SU-DHL-6 (cell line): ENCODE measurements at regions not wholly inside any gene's neighbourhood (a gene's known extent, or its start where the extent isn't known, plus 50 kb on each side); places are given as distances from the start of the nearest gene placed in this dataset.

Experiments
- H2AFZ ChIP-seq: fragments of 200-600 bp; sonication (generic); 2 replicates; pipeline ENCODE4 v1.6.1; 2014; ENCODE audit warnings: low read depth, mild to moderate bottlenecking, moderate library complexity, mixed read lengths, antibody characterized with exemption, low read length; ENCODE audit not compliant: severe bottlenecking
- H3F3A ChIP-seq: fragments of 200-600 bp; shearing (Covaris generic); 2 replicates; pipeline ENCODE4 v1.6.0; 2016; ENCODE audit warnings: antibody characterized with exemption, mild to moderate bottlenecking; ENCODE audit not compliant: insufficient read depth
- H3K27ac ChIP-seq: fragments of 200-600 bp; sonication (generic); 2 replicates; pipeline ENCODE4 v1.5.1; 2016; ENCODE audit warnings: low read depth, mild to moderate bottlenecking, low read length, moderate library complexity, mixed read lengths
- H3K27me3 ChIP-seq: fragments of 200-600 bp; sonication (generic), shearing (Covaris generic); 2 replicates; pipeline ENCODE4 v1.6.0; 2014; ENCODE audit warnings: mild to moderate bottlenecking, low read length
- H3K36me3 ChIP-seq: fragments of 200-600 bp; sonication (generic); 2 replicates; pipeline ENCODE4 v1.6.1; 2014; ENCODE audit warnings: mild to moderate bottlenecking, low read length, mixed read lengths
- H3K4me2 ChIP-seq: fragments of 300-600, 200-600 bp; shearing (Covaris generic), sonication (generic); 2 replicates; pipeline ENCODE4 v1.6.0; 2014; ENCODE audit warnings: low read length, low read depth, mild to moderate bottlenecking; ENCODE audit not compliant: poor library complexity, severe bottlenecking
- H3K4me3 ChIP-seq: fragments of 200-600 bp; sonication (generic); 2 replicates; pipeline ENCODE4 v1.5.1; 2014; ENCODE audit warnings: antibody characterized with exemption, low read length, mild to moderate bottlenecking, mixed read lengths; ENCODE audit not compliant: insufficient read depth, poor library complexity, severe bottlenecking
- H3K79me2 ChIP-seq: fragments of 200-600 bp; sonication (generic); 2 replicates; pipeline ENCODE4 v1.6.1; 2014; ENCODE audit warnings: mild to moderate bottlenecking, low read length, moderate library complexity; ENCODE audit not compliant: insufficient read depth
- H3K9ac ChIP-seq: fragments of 200-600 bp; sonication (generic); 2 replicates; pipeline ENCODE4 v1.7.0; 2014; ENCODE audit warnings: mild to moderate bottlenecking, low read length
- H3K9me2 ChIP-seq: fragments of 200-600 bp; sonication (generic); replicated peaks from 2 replicates; pipeline ENCODE4 v1.6.1; 2014; ENCODE audit warnings: low read length; ENCODE audit not compliant: insufficient read depth
- H3K9me3 ChIP-seq: fragments of 200-600 bp; sonication (generic); 2 replicates; pipeline ENCODE4 v1.6.1; 2014; ENCODE audit warnings: low read length, mixed read lengths; ENCODE audit not compliant: insufficient read depth
- H4K20me1 ChIP-seq: fragments of 200-600 bp; sonication (generic); 2 replicates; pipeline ENCODE4 v1.6.1; 2014; ENCODE audit warnings: low read depth, mild to moderate bottlenecking, antibody characterized with exemption, low read length, moderate library complexity, mixed read lengths
- EZH2phosphoT487 ChIP-seq: fragments of 200-600 bp; sonication (generic), shearing (Covaris generic); conservative IDR thresholded peaks from 2 replicates; pipeline ENCODE4 v1.6.1; 2018; ENCODE audit warnings: mild to moderate bottlenecking, antibody characterized with exemption, low read length, moderate library complexity, mixed read lengths
- TF ChIP-seq, protein P1 (sequence below): fragments of 200-600 bp; sonication (generic); IDR thresholded peaks from one replicate; pipeline ENCODE4 v1.5.1; 2017; ENCODE audit warnings: antibody characterized with exemption, mild to moderate bottlenecking, low read length, moderate library complexity; ENCODE audit not compliant: insufficient read depth, poor library complexity, severe bottlenecking

DNA sequence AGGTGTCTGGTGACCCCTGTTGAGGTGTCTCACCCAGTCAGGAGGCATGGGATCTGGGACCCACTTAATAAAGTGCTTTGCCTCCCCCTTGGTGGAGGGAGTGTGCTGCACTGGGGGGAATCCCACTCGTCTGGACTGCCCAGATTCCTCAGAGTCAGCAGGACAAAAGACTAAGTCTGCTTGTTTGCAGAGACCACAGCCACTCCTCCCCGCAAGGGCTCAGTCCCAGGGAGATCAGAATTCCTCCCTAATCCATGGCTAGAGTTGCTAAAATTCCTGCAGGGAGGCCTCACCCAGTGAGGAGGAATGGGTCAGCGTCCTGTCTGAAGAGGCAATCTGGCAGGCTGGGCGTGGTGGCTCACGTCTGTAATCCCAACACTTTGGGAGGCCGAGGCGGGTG is 442.2 kb downstream of the PABPC4L start:
- Histone ChIP-seq H4K20me1 (no peaks in the 10 kb centered on the region), H2AFZ (no peak overlapping the region), H3K4me2 (no peak overlapping the region), H3F3A (no peaks in the 10 kb centered on the region), H3K9me3 (no peaks in the 10 kb centered on the region), H3K27ac (no peak overlapping the region), H3K9me2 (no peaks in the 10 kb centered on the region), H3K36me3 (no peaks in the 10 kb centered on the region), H3K79me2 (no peaks in the 10 kb centered on the region), H3K9ac (no peak overlapping the region), H3K27me3 (no peaks in the 10 kb centered on the region), H3K4me3 (no peak overlapping the region)
- TF ChIP-seq, protein P1, sequence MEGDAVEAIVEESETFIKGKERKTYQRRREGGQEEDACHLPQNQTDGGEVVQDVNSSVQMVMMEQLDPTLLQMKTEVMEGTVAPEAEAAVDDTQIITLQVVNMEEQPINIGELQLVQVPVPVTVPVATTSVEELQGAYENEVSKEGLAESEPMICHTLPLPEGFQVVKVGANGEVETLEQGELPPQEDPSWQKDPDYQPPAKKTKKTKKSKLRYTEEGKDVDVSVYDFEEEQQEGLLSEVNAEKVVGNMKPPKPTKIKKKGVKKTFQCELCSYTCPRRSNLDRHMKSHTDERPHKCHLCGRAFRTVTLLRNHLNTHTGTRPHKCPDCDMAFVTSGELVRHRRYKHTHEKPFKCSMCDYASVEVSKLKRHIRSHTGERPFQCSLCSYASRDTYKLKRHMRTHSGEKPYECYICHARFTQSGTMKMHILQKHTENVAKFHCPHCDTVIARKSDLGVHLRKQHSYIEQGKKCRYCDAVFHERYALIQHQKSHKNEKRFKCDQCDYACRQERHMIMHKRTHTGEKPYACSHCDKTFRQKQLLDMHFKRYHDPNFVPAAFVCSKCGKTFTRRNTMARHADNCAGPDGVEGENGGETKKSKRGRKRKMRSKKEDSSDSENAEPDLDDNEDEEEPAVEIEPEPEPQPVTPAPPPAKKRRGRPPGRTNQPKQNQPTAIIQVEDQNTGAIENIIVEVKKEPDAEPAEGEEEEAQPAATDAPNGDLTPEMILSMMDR, result no peak
- TF ChIP-seq EZH2phosphoT487, result no peak

DNA sequence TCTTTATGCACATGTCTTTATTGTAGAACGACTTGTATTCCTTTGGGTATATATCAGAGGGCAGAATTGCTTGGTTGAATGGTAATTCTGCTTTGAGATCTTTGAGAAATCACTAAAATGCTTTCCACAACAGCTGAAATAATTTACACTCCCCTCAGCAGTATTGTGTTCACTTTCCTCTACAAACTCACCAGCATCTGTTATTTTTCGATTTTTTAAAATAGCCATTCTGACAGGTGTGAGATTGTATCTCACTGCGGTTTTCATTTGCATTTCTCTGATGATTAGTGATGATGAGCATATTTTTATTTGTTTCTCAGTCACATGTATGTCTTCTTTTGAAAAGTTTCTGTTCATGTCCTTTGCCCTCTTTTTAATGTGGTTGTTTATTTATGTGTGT is 459.8 kb downstream of the PABPC4L start:
- Histone ChIP-seq H3K27ac (no peak overlapping the region), H3K79me2 (no peaks in the 10 kb centered on the region), H3K9me2 (no peaks in the 10 kb centered on the region), H3F3A (no peaks in the 10 kb centered on the region), H3K27me3 (no peaks in the 10 kb centered on the region), H4K20me1 (no peaks in the 10 kb centered on the region), H3K9ac (no peak overlapping the region), H2AFZ (no peak overlapping the region), H3K4me3 (no peak overlapping the region), H3K9me3 (no peaks in the 10 kb centered on the region), H3K36me3 (no peaks in the 10 kb centered on the region), H3K4me2 (no peak overlapping the region)
- TF ChIP-seq, protein P1, result no peak
- TF ChIP-seq EZH2phosphoT487, result no peak

DNA sequence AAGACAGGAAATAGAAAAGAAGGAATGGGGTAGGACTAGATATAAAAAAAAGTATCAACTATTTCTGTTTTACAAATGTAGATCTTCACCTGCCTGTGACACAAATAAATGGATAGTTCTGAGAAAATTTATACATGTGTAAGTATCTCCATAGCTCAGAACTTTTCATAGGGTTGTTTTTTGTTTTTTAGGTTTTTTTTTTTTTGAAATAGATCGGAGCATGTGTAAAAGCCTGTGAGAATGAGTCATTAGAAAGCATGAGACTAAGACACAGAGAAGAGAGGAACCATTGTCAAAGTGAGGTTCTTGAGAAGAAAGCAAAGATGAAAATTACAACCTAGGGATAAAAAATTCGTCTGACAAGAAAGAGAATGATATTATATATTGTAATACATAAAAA is 481.6 kb downstream of the PABPC4L start:
- Histone ChIP-seq H3K9me2 (no peaks in the 10 kb centered on the region), H3K9me3 (no peaks in the 10 kb centered on the region), H3K4me3 (no peak overlapping the region), H3K27me3 (no peaks in the 10 kb centered on the region), H3F3A (no peaks in the 10 kb centered on the region), H2AFZ (no peak overlapping the region), H3K36me3 (no peaks in the 10 kb centered on the region), H3K4me2 (no peak overlapping the region), H3K9ac (no peak overlapping the region), H3K79me2 (no peaks in the 10 kb centered on the region), H3K27ac (no peak overlapping the region), H4K20me1 (no peaks in the 10 kb centered on the region)
- no peak for TF ChIP-seq EZH2phosphoT487

DNA sequence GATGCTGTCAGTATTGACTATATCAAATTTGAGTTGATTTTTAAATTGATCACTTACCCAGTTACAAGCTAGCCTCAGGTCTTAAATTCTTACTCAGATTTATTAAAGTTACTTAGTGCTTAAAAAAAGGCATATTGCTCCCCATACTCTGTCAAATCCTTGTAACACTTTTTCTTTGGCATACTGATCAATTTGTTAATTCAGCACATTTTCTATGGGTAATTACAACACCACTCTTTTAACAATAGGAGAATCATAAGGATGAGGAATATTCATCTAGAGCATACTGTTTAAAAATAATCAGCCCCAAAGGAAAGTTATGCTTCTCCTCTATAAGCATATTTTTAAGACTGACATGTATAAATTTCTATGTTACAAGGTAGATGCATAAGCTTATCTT is 482.5 kb downstream of the PABPC4L start:
- no peak overlapping the region for H2AFZ ChIP-seq
- H3K27ac ChIP-seq, result no peak overlapping the region
- H3K4me2 ChIP-seq, result no peak overlapping the region
- no peaks in the 10 kb centered on the region for H3K79me2 ChIP-seq
- H3K4me3 ChIP-seq, result no peak overlapping the region
- no peaks in the 10 kb centered on the region for H4K20me1 ChIP-seq
- no peaks in the 10 kb centered on the region for H3F3A ChIP-seq
- no peaks in the 10 kb centered on the region for H3K9me2 ChIP-seq
- no peaks in the 10 kb centered on the region for H3K27me3 ChIP-seq
- H3K36me3 ChIP-seq, result no peaks in the 10 kb centered on the region
- no peak for TF ChIP-seq EZH2phosphoT487
- TF ChIP-seq, protein P1, result no peak
- H3K9me3 ChIP-seq, result no peaks in the 10 kb centered on the region
- no peak overlapping the region for H3K9ac ChIP-seq
